ENCODE measurements at regions not wholly inside any gene's neighbourhood (a gene's known extent, or its start where the extent isn't known, plus 50 kb on each side); places are given as distances from the start of the nearest gene placed in this dataset.

GRCh38 chr2:145729481-145729880 lies 1209.6 kb upstream of the ZEB2 start:
- Histone ChIP-seq H3K4me3 (no peak overlapping the region), H3K27me3 (no peaks in the 10 kb centered on the region), H3K4me1 (replicated peaks in 1 of 2) (no peaks in the 10 kb centered on the region), H3K9me3 (replicated peaks in 1 of 3) (no peaks in the 10 kb centered on the region), H3K27ac (no peak overlapping the region), H3K36me3 (replicated peaks in 1 of 2) (no peaks in the 10 kb centered on the region)
- 79 to 85% (median 84%) methylated on average over 5 of the region's 5 CpGs for WGBS, 4 donors
- intact Hi-C loops (cut with DNase I) = no loop called here
- no peak for TF ChIP-seq POLR2A (IDR thresholded peaks at IDR 0.05)
- TF ChIP-seq CTCF (IDR thresholded peaks at IDR 0.05) = no peak
- DNase-seq = no peak

GRCh38 chr2:145728511-145728910 lies 1208.6 kb upstream of the ZEB2 start:
- Histone ChIP-seq H3K4me3 (no peak overlapping the region), H3K27me3 (no peaks in the 10 kb centered on the region), H3K9me3 (replicated peaks in 1 of 3) (no peaks in the 10 kb centered on the region), H3K4me1 (replicated peaks in 1 of 2) (no peaks in the 10 kb centered on the region), H3K27ac (no peak overlapping the region), H3K36me3 (replicated peaks in 1 of 2) (no peaks in the 10 kb centered on the region)
- TF ChIP-seq CTCF (IDR thresholded peaks at IDR 0.05) (no peak), POLR2A (IDR thresholded peaks at IDR 0.05) (no peak)
- WGBS, 4 donors = 57 to 64% (median 62%) methylated on average over 1 of the region's 1 CpG
- intact Hi-C loops (cut with DNase I) = no loop called here
- DNase-seq = no peak

- no peaks in the 10 kb centered on the region for H3K36me3 ChIP-seq (replicated peaks in 1 of 2)
- no peak overlapping the region for H3K27ac ChIP-seq
- intact Hi-C loops (cut with DNase I) = no loop called here
- WGBS, 4 donors = 72 to 87% (median 80%) methylated on average over 3 of the region's 3 CpGs
- H3K4me3 ChIP-seq = no peak overlapping the region
- no peak for DNase-seq
- TF ChIP-seq CTCF (IDR thresholded peaks at IDR 0.05) (no peak), POLR2A (IDR thresholded peaks at IDR 0.05) (no peak)
- H3K9me3 ChIP-seq (replicated peaks in 1 of 3) = no peaks in the 10 kb centered on the region
- H3K27me3 ChIP-seq = no peaks in the 10 kb centered on the region
- H3K4me1 ChIP-seq (replicated peaks in 1 of 2) = no peaks in the 10 kb centered on the region
Observed at GRCh38 chr2:145725876-145726275, 1206.0 kb upstream of the ZEB2 start.

- WGBS, 4 donors = 30 to 67% (median 45%) methylated on average over 1 of the region's 1 CpG
Observed at GRCh38 chr2:145724311-145724898, 1204.5 kb upstream of the ZEB2 start.

More at GRCh38 chr2:145724311-145724898, 1204.5 kb upstream of the ZEB2 start:
- Histone ChIP-seq H3K9me3 (replicated peaks in 1 of 3) (no peaks in the 10 kb centered on the region), H3K4me3 (no peak overlapping the region), H3K4me1 (replicated peaks in 1 of 2) (no peaks in the 10 kb centered on the region), H3K36me3 (replicated peaks in 1 of 2) (no peaks in the 10 kb centered on the region), H3K27ac (no peak overlapping the region), H3K27me3 (no peaks in the 10 kb centered on the region)
- no peak for DNase-seq
- intact Hi-C loops (cut with DNase I) = no loop called here
- TF ChIP-seq POLR2A (IDR thresholded peaks at IDR 0.05) = no peak
- no peak for TF ChIP-seq CTCF (IDR thresholded peaks at IDR 0.05)
